H1 (cell line): ENCODE measurements at regions not wholly inside any gene's neighbourhood (a gene's known extent, or its start where the extent isn't known, plus 50 kb on each side); places are given as distances from the start of the nearest gene placed in this dataset.

Experiments used
- ATF2 ChIP-seq: IDR thresholded peaks from 2 replicates; pipeline ENCODE4 v1.6.1; 2012; ENCODE audit warnings: low read length, inconsistent platforms
- CREB1 ChIP-seq: IDR thresholded peaks from 2 replicates; pipeline ENCODE4 v1.6.1; 2012; ENCODE audit warnings: inconsistent platforms
- CTCF ChIP-seq, 3 experiments: IDR thresholded peaks; 1 replicate in 2 of 3; 2 replicates in 1 of 3; pipeline versions ENCODE4 v1.5.1 to v1.6.1; 2011; ENCODE audit warnings: low read length in 3 of 3, mild to moderate bottlenecking in 3 of 3, inconsistent platforms in 2 of 3, low read depth in 1 of 3, moderate library complexity in 1 of 3; ENCODE audit not compliant: insufficient read depth in 1 of 3; ENCODE audit errors: control extremely low read depth in 1 of 3
- FOSL1 ChIP-seq: IDR thresholded peaks from 2 replicates; pipeline ENCODE4 v1.6.1; 2011; ENCODE audit warnings: mild to moderate bottlenecking, low read depth, low read length, moderate library complexity; ENCODE audit not compliant: insufficient read depth
- MAX ChIP-seq: IDR thresholded peaks from 2 replicates; pipeline ENCODE4 v1.6.1; 2012; ENCODE audit warnings: inconsistent platforms
- NRF1 ChIP-seq: IDR thresholded peaks from 2 replicates; pipeline ENCODE4 v1.6.1; 2011; ENCODE audit warnings: mild to moderate bottlenecking, low read depth, low read length, improper control_type of control experiment
- POLR2A ChIP-seq, 2 experiments: IDR thresholded peaks; 1 replicate in 1 of 2; 2 replicates in 1 of 2; pipeline ENCODE4 v1.6.1; 2011; ENCODE audit warnings: low read depth in 2 of 2, low read length in 2 of 2, mild to moderate bottlenecking in 2 of 2; ENCODE audit errors: control extremely low read depth in 1 of 2
- POLR2AphosphoS5 ChIP-seq: IDR thresholded peaks from 2 replicates; pipeline ENCODE4 v1.6.1; 2011; ENCODE audit warnings: low read depth, low read length
- SIN3A ChIP-seq, 2 experiments: IDR thresholded peaks in 1 of 2; conservative IDR thresholded peaks in 1 of 2; 2 replicates each; pipeline ENCODE4 v1.6.1; 2011 to 2012; ENCODE audit warnings: low read length in 2 of 2, improper control_type of control experiment in 1 of 2, low read depth in 1 of 2, mild to moderate bottlenecking in 1 of 2
- TCF12 ChIP-seq: IDR thresholded peaks from 2 replicates; pipeline ENCODE4 v1.6.1; 2011; ENCODE audit warnings: low read depth, mild to moderate bottlenecking, low read length

- TF ChIP-seq CREB1 (no peak), CTCF (IDR thresholded peaks at IDR 0.05; ENCODE audit: control extremely low read depth in 1 of 3, insufficient read depth in 1 of 3, low read depth in 1 of 3, low read length in 3 of 3) (no peak), POLR2AphosphoS5 (no peak), NRF1 (no peak), POLR2A (IDR thresholded peaks at IDR 0.05; ENCODE audit: control extremely low read depth in 1 of 2, low read depth in 2 of 2, low read length in 2 of 2) (no peak), TCF12 (no peak), MAX (no peak), SIN3A (conservative IDR thresholded peaks at IDR 0.05 in 1 of 2, IDR thresholded peaks at IDR 0.05 in 1 of 2; ENCODE audit: low read depth in 1 of 2, low read length in 2 of 2) (no peak), FOSL1 (no peak), ATF2 (no peak)
These were observed 157.0 kb upstream of the RAI14 start for GRCh38 chr5:34499001-34499734.
